ENCODE measurements at regions not wholly inside any gene's neighbourhood (a gene's known extent, or its start where the extent isn't known, plus 50 kb on each side); places are given as distances from the start of the nearest gene placed in this dataset.
A peak's percentile ranks its signal among the peaks of the same experiment; 100 is the strongest.
"Not testable (repeated sequence)": the region's sequence is repeated elsewhere in the genome, so short reads cannot be mapped to it uniquely, and the experiment has no call there.

DNA sequence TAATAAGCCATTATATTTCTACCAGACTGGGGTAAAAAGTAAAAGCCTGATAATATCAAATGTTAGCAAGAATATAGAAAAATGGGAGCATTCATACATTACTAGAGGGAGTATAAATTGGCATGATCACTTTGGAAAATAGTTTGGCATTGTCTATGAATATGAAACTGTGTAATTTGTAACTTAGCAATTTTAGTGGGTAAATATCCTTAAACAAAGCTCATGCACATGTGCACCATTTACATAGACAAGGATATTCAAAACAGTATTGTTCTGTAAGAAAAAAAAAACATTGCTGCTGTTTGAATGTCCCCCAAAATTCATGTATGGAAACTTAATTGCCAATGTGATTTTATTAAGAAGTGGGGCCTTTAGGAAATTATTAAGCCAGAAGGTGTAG, 166.4 kb upstream of the SLC27A6 start:
- DNase-seq, result no peak

DNA sequence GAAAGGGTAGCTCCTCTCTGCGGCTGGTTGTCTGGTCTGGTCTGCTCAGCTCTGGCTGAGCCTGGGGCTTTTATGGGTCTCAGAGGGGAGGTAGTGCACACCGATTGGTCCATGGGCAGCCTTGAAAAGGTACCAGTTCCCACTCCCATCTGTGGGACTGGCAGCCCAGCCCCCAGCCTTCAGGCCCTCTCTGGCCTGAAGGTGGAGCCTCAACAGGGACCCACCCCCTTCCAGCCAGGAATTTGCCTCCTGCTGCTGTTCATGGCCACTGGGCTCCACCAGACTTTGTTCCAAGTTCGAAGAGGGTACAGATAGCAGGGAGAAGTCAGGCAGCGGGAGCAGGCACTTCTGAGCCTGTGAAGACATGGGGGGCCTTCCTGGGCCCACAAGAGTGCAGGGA, 165.3 kb upstream of the SLC27A6 start:
- DNase-seq, result no peak

DNA sequence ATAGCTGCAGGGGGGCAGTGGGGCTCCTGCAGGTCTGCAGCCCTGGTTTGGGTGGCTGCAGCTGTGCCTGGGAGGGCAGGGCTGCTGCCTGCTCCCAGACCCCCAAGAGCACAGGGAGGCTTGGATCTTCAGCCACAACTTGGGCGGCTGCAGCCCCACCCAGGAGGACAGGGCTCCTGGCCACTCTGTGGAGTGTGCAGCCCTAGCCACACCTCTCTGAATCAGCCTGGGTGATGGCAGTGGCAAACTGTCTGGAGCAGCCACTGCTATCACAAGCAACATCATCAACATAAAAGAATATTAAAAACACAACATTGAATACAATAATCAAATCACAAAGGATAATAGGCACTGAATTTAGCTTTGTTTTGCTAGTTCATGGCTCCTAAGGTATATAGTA, 164.9 kb upstream of the SLC27A6 start:
- no peak for DNase-seq

DNA sequence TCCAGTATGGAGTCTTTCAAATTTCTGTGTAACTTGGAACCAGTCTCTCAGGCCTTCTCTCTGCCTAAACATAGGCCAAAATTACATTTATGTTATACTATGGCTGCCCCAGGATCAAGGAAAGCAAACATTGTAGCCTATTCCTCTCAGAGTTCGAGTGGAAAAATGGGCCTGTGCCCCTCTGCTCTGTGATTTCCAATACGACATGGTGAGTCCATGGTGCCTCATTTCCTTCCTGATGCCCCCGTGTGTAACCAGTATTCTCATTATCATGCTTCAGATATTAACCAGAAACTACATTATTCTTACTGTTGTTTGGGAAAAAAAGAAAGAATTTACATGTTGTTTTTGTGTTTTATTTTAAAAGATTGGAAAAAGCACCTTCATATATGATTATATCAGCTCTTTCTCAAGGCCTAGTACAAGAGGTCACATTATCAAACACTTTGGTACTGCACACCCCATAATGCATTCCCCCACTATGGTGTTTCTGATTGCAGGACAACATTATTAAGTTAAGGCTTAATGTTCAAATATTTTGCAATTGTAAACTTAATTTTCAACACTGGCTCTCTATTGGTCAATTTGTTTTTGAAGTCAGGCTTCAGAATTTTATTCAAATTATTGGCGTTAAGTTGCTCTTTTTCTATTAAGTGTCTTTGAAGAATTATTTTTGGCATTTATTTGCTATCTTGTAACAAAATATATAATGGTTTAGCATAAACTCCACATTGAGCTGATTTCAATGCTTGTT, 151.8 kb upstream of the SLC27A6 start:
- peak; percentile 18 to 50 for DNase-seq

DNA sequence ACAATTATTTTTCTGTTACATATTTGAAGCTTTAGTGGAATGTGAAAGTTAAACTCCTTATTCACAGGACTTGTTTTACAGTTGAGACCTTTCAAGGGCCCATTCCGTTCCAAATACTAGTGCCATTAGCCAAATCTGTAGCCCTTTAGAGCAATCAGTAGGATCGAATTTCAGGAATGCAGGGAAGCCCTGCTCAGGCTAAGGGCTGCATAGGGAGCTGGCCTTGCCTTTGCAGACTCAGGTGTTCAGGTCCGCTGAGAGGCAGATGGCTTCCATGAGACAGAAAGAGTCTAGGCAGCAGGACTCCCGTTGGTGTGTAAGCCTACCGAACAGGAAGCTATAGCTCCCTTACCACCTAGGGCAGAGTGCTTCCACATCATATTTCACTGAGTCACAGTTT, 150.1 kb upstream of the SLC27A6 start:
- no peak for DNase-seq

DNA sequence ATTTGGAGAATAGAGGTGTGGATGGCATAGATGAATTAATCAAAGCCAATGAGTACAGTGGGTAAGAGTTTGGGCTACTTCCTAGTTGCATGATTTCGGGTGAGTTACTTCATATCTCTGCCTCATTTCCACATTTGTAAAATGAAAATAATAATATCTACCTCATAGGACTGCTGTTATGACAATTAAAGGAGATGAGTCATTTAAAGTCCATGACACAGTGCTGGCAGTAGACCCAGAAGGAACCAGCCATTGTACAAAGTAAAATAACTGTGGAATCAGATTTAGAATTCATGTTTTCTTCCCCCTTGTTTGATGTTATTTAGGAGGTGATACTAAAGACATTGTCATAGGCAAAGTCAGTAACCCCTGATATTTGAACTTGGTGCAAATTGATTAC, 139.5 kb upstream of the SLC27A6 start:
- DNase-seq, result no peak

DNA sequence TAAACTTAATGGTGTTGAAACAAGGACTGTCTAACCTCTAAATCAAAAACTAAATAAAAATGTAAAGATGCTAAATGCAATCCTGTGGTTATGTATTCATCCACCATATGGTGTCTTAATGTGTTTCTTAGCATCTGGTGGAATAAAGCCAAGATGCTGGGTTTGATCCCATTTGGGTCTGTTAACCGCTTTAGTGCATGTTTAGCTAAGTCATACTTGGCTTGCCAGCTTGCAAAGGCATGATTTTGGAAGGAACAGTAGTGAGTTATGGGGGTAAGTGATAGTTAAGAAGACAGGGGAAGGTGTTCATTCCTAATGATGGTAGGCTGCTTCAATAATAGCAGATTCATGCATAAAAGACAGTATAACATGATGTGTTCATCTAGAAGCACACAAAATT, 139.0 kb upstream of the SLC27A6 start:
- no peak for DNase-seq

DNA sequence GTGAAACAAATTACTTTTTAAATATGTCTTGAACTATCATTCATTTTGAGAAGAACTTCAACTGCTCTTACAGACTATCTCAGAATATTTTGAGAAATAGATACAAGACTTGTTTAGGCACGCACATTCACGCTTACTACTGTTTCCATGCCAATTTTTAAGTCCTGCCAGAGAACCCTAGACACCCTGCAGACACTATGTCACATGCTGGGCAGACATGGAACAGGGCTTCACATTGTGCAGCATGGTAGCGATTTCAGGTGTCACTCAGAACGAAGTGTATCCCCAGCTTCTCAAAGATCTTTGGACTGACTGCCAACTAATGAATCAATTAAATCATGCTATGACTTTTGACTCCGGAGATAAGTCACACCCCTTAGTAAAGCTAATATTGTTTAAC, 128.7 kb upstream of the SLC27A6 start:
- DNase-seq, result no peak

DNA sequence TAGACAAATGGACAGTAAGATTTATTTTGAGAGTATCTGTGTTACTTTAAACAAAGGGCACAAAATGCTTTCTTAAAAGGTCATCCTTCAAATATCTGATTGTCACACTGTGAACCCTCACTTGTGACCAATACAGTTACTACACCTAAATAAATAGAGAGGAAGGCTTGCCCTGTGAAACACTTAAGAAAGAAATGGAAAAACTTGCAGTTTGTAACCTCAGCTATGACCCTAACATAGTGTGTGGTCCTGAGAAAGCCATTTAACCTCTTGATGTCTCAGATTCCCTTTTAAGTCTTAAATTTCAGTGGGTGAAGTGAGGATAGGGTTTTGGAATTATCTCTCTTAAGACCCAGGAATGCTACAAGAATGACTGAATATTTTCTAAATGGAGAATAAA, 126.7 kb upstream of the SLC27A6 start:
- DNase-seq, result no peak

DNA sequence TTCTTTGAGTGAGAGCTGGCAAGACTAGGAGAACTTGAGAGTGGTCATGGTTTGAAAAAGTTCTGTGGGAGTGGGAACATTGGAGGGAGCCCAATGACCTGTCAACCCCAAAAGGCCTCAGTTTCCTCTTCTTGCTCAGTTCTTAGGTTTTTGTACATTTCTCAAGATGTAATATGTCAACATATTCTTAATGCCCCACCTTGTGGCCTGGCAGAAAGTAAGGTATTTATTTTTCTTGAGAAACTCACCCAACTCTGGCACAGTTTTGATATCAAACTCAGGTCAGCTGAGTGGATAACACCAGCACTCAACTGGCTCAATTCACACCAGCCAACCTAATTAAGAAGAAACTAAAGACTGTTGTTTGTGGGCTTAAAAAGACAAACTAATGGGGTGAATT, 123.0 kb upstream of the SLC27A6 start:
- DNase-seq, result no peak

DNA sequence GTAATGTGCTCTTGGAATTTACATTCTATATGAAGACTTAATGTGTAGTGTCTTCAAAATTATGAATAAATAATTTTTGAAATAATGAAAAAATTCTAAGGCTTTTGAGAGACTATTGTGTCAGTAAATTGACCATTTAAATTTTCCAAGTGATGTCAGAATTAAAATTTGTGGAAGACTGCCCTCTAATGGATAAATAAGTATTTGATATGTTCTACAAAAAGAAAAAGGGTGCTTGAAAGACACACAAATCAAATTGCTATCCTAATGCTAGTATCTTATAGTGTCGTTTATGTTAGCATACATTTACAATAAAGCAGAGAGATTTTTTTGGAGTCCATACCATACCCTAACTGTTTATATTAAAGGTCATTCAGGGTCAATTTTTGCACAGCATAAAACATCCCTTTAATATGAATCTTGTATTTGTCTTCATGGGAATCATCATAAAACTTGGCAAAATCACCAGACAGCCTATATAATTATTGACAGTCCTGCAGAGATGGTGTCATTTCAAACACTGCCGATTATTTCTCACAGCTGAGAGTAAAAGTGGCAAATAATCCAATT, 120.8 kb upstream of the SLC27A6 start:
- DNase-seq, result peak; percentile 10 to 31

DNA sequence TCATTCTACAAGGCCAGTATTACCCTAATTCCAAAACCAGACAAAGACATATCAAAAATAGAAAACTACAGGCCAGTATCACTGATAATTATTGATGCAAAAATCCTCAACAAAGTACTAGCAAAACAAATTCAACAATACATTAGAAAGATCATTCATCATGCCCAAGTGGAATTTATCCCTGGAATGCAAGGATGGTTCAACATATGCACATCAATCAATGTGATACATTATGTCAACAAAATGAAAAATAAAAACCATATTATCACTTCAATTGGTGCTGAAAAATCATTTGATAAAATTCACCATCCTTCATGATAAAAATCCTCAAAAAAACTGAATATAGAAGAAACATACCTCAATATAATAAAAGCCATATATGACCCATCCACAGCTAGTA, 115.2 kb upstream of the SLC27A6 start:
- DNase-seq, result no peak

DNA sequence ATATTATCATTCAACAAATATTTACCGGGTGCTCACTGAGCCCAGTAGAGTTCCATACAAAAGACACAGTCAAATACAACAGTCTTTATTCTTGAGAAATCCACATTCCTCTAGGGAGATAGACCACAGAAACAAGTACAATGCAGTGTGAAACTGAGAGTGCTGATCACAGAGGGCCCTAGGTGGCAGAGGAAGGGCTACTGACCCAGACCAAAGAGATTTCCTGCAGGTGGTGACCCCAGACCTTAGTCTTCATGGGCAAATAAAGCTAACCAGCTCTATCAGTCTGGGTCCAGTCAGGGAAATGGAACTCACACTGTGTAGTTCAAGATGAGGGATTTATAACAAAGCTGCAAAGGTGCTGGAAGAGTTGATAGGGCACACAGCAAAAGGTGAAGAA, 110.4 kb upstream of the SLC27A6 start:
- DNase-seq, result no peak

DNA sequence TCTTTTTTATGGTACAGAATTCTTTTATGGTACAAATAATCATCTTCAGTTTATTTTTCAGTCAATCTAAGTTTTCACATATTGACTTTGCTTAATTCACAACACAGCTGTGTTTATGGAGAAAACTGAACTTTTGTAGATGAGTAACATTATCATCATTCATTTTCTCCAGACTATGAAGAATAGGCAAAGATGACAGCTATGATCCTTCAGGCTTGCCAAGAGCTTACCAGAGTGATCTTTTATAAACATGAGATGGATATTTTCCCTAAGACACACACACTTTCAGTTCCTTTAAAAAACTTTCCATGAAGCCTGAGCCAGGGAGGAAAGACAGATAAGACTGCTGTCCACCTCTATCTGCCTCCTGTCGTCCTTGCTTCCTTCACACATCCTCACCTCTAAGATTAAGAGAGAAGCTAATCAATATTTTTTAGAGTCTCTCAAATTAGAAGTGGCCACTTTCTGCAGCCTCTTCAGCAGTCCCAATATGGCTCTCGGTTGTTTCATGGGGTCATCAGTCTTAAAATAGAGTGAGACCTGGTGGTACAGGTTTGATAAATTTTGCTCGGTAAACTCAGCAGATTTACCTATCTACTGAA, 108.1 kb upstream of the SLC27A6 start:
- no peak for DNase-seq

DNA sequence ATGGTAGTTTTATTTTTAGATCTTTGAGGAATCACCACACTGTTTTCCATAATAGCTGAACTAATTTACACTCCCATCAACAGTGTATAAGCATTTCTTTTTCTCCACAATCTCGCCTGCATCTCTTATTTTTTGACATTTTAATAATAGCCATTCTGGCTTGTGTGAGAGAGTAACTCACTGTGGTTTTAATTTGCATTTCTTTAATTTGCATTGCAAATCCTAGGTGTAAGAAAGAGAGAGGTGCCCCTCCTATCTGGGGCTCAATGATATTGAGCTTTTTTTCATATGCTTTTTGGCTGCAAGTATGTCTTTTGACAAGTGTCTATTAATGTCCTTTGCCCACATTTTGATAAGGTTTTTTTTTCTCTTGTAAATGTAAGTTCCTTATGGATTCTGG, 106.3 kb upstream of the SLC27A6 start:
- no peak for DNase-seq

DNA sequence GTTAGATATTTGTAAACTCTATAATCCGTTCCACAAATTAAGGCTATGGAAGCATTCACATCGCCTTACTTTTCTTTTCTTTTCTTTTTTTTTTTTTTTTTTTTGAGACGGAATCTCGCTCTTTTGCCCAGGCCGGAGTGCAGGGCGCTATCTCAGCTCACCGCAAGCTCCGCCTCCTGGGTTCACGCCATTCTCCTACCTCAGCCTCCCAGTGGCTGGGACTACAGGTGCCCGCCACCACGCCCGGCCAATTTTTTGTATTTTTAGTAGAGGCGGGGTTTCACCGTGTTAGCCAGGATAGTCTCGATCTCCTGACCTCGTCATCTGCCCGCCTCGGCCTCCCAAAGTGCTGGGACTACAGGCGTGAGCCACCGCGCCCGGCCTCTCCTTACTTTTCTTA, 104.1 kb upstream of the SLC27A6 start:
- not testable (repeated sequence) for DNase-seq

DNA sequence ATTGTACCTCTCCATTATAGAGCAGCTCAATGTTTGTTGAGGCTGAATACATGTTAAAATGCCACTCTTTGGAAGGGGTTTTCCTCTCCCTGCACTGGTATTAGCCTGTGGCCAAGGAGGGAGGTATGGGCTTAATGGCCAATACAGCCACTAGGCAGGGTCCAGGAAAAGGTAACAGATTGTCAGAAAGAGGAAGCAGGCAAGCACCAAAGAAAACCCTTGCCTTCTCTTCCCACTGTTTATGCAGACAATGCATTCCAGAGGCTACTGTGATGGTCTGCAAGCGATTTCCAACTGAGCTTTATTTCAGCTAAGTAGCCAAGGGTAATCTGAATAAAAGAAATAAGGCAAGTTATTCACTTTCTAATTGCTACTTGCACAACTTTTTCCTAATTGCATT, 95.3 kb upstream of the SLC27A6 start:
- peak in 1 of 2 donors; percentile 3 for DNase-seq

DNA sequence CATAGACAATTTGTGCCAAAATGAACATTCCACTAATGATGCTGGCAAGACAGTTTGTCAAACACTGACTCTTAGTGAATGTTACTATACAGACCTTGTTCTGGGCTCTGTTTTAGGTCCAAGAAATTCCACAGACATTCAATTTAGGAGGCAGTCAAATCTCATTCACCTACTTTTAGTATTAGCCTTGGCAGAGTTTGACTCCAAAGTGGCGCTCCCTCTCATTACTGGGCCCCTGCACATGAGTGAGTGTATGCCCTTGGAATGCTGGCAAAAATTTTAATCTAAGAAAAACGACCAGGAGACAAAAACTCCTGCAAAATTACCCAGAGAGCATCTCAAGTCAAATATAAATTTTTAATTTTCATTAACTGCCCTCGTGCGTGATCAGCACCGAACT, 94.9 kb upstream of the SLC27A6 start:
- peak in 1 of 2 donors; percentile 7 for DNase-seq

DNA sequence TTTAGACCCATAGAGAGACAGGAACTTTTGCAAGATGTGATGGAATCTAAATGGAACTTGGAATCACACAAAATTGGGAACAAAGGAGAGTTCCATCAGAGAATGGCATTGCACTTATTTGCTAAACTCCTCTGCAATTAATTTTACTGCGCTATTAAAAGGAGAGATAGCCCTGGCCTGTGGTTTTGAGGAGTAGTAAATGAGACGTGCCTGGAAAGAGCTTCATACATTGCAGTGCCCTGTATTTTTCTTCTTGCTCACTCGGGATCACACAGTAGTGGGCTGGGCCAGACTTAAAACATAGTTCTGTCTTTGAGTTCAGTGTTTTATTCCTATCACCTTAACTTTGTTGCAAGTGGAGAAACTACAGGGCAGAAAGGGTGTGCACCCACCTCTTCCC, 94.4 kb upstream of the SLC27A6 start:
- DNase-seq, result no peak

DNA sequence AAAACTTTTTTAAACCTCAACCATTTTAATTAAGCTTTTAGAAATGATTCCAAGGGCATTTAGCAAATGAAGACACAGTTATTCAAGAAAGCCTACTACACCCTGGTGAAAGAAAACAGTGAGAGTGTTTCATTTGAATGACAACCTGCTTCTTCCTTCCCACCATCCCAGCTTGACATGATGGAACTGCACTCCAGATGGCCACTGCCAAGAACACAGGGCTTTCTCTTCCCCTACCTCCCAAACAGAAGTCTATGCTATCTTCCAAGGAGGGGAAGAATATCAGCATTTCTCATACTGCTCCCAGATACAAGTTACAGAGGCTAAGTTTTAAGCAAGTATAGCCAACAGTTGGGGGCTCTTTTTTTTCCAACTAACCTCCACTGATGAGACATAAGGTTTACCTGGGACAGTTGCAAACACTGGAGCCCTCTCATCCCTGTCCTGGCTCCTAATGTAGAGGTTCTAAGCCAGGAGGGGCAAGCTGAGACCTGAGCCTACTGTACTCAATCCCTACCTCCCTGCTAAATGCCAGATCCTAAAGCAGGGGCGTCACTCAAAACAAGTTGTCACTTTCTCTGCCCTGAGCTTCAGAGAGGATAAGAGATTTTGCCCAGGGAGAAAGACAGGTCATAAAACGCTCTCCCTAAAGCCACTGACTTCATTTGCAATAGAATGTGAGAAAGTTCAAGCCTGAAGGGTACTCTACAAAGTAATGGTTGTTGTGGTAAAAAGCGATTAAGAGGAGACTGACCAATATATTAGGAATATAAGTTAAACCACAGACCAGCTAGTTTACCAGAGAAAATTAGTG, 88.5 kb upstream of the SLC27A6 start:
- no peak for DNase-seq

DNA sequence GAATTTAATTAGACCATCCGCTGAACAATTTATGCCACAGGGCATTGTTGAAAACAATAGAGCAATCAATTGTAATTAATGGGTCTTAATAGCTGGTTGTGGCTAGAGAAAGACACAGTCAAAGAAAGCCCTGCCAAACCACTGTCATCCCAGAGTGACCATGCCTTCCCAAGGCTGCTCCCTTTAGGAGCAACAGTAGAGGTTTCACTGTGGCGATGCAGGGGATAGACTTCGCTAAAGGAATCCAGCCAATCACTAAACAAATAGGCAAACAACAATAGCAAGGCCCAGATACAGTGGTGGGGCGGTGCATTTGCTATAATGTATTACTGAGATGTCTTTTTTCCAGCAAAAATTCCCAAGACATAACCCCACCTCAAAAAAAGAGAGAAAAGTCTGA, 87.8 kb upstream of the SLC27A6 start:
- no peak for DNase-seq

DNA sequence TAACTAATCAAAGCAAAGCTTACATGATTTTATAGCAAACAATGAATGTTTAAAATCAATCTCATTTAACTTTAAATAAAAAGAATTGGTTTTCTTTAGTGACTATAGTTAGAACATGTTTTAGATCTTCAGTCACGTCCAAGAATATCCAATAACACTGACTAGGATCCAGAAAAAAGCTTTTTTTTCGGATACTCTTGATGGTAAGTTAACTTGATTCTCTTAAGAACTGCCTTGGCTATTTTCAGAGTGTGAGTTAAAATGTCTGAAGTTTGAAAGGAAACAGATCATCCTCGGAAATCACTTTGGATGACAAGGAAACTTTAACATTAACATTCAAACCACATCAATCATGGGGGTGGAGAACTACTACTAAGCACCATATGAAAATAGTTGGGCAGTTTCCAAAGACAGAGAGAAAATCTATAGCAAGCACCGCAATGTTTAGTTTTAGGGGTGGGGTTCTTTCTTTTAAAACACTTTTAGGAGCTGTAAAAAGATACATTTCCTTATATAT, 83.7 kb upstream of the SLC27A6 start:
- DNase-seq, result no peak
